Osteoblast (primary cell): ENCODE measurements at regions not wholly inside any gene's neighbourhood (a gene's known extent, or its start where the extent isn't known, plus 50 kb on each side); places are given as distances from the start of the nearest gene placed in this dataset.

ENCODE experiments used
- DNase-seq: peaks from one replicate; pipeline ENCODE4 v3.0.0; 2011; ENCODE audit warnings: low spot score, mixed read lengths; ENCODE audit not compliant: insufficient read length; ENCODE audit errors: missing footprints
- H2AFZ ChIP-seq: 2 replicates; pipeline ENCODE4 v1.6.0; 2011; ENCODE audit warnings: mild to moderate bottlenecking, low read length
- H3K27ac ChIP-seq: 2 replicates; pipeline ENCODE4 v1.5.1; 2011; ENCODE audit warnings: mild to moderate bottlenecking, low read depth, low read length, moderate library complexity
- H3K27me3 ChIP-seq: 2 replicates; pipeline ENCODE4 v1.6.0; 2012; ENCODE audit warnings: mild to moderate bottlenecking, control low read depth, inconsistent platforms, low read length, moderate library complexity; ENCODE audit not compliant: insufficient read depth
- H3K36me3 ChIP-seq: 2 replicates; pipeline ENCODE4 v1.5.1; 2011; ENCODE audit warnings: mild to moderate bottlenecking, low read length, control low read depth, moderate library complexity; ENCODE audit not compliant: insufficient read depth
- H3K4me1 ChIP-seq: 2 replicates; pipeline ENCODE4 v1.5.1; 2011; ENCODE audit warnings: mild to moderate bottlenecking, low read length, control low read depth, moderate library complexity; ENCODE audit not compliant: insufficient read depth
- H3K4me2 ChIP-seq: 2 replicates; pipeline ENCODE4 v1.6.0; 2011; ENCODE audit warnings: mild to moderate bottlenecking, low read length; ENCODE audit not compliant: insufficient read depth
- H3K4me3 ChIP-seq: fragments of 200-600 bp; sonication (generic); 3 replicates; pipeline ENCODE4 v1.5.1; 2012; ENCODE audit warnings: mild to moderate bottlenecking, low read length, inconsistent platforms; ENCODE audit not compliant: insufficient read depth
- H3K79me2 ChIP-seq: 2 replicates; pipeline ENCODE4 v1.6.0; 2012; ENCODE audit warnings: mild to moderate bottlenecking, low read length, control low read depth, inconsistent platforms; ENCODE audit not compliant: insufficient read depth
- H3K9me3 ChIP-seq: 2 replicates; pipeline ENCODE4 v1.5.1; 2011; ENCODE audit warnings: low read depth, low read length, control low read depth
- H4K20me1 ChIP-seq: 2 replicates; pipeline ENCODE4 v1.6.0; 2012; ENCODE audit warnings: mild to moderate bottlenecking, low read length, control low read depth; ENCODE audit not compliant: insufficient read depth
- CTCF ChIP-seq: IDR thresholded peaks from 2 replicates; pipeline ENCODE4 v1.5.1; 2011; ENCODE audit warnings: mild to moderate bottlenecking, low read depth, low read length, moderate library complexity; ENCODE audit errors: extremely low read depth

- TF ChIP-seq CTCF: no peak
- Histone ChIP-seq H3K4me2 (no peak overlapping the region), H4K20me1 (no peaks in the 10 kb centered on the region), H3K36me3 (no peaks in the 10 kb centered on the region), H3K4me3 (no peak overlapping the region), H3K9me3 (no peaks in the 10 kb centered on the region), H3K27me3 (no peaks in the 10 kb centered on the region), H3K4me1 (peaks cover 14% of the 10 kb centered on the region), H3K79me2 (no peaks in the 10 kb centered on the region), H2AFZ (no peak overlapping the region), H3K27ac (no peak overlapping the region)
- DNase-seq: no peak
These were observed 112.8 kb upstream of the CADM1 start for GRCh38 chr11:115616971-115617370.

DNA sequence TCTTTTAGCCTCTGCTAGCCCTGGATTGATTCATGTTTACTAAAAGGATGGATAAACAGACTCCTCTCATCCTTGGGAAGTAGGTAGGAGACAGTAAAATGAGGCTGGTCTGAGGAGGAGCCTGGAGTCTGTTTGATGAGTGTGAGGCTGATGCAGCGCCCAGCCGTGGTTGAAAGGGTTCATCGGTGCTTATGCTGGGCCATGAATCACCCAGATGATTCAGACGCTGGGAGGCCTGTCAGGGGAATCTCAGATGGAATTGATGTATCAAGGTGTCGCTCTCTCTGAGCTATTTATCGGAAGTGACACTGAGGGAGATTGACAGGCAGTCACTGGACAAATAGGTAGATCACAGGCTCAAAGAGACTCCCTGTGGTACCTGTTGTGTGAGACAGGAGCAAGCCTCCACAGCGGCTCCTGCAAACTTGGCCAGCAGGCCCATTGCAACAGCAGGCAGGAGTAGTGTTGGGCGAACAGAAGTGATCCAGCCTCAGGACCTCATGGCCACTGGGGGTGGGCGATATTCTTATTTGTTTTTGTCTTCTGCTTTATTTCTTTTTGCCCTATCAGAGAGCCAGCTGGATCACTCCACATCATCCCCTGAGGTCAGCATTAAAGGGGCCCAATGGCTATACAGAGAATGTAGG, 109.9 kb upstream of the CADM1 start:
- peak; percentile 14 for TF ChIP-seq CTCF
- Histone ChIP-seq H3K27me3 (peaks cover 4% of the 10 kb centered on the region), H3K79me2 (no peaks in the 10 kb centered on the region), H2AFZ (no peak overlapping the region), H3K27ac (no peak overlapping the region), H3K4me3 (no peak overlapping the region), H4K20me1 (no peaks in the 10 kb centered on the region), H3K4me2 (no peak overlapping the region), H3K36me3 (no peaks in the 10 kb centered on the region), H3K4me1 (peaks cover 14% of the 10 kb centered on the region), H3K9me3 (no peaks in the 10 kb centered on the region)
- no peak for DNase-seq

- H3K9me3 ChIP-seq: no peaks in the 10 kb centered on the region
- no peak overlapping the region for H3K4me2 ChIP-seq
- H3K27me3 ChIP-seq: peaks cover 4% of the 10 kb centered on the region
- H3K4me1 ChIP-seq: peaks cover 13% of the 10 kb centered on the region
- H2AFZ ChIP-seq: no peak overlapping the region
- TF ChIP-seq CTCF: no peak
- no peak overlapping the region for H3K27ac ChIP-seq
- no peak for DNase-seq
- H3K4me3 ChIP-seq: no peak overlapping the region
- no peaks in the 10 kb centered on the region for H3K36me3 ChIP-seq
- no peaks in the 10 kb centered on the region for H4K20me1 ChIP-seq
- no peaks in the 10 kb centered on the region for H3K79me2 ChIP-seq
These were observed 108.8 kb upstream of the CADM1 start for GRCh38 chr11:115613004-115613403.

GRCh38 chr11:115612046-115612730, 108.0 kb upstream of the CADM1 start:
- H3K4me3 ChIP-seq: no peak overlapping the region
- H3K27ac ChIP-seq: no peak overlapping the region
- no peak for TF ChIP-seq CTCF
- no peak overlapping the region for H2AFZ ChIP-seq
- DNase-seq: no peak
- H3K9me3 ChIP-seq: no peaks in the 10 kb centered on the region
- no peaks in the 10 kb centered on the region for H4K20me1 ChIP-seq
- peaks cover 4% of the 10 kb centered on the region for H3K27me3 ChIP-seq
- no peak overlapping the region for H3K4me2 ChIP-seq
- H3K36me3 ChIP-seq: no peaks in the 10 kb centered on the region
- H3K4me1 ChIP-seq: peaks cover 13% of the 10 kb centered on the region
- no peaks in the 10 kb centered on the region for H3K79me2 ChIP-seq
